ENCODE measurements at regions not wholly inside any gene's neighbourhood (a gene's known extent, or its start where the extent isn't known, plus 50 kb on each side); places are given as distances from the start of the nearest gene placed in this dataset.

DNA sequence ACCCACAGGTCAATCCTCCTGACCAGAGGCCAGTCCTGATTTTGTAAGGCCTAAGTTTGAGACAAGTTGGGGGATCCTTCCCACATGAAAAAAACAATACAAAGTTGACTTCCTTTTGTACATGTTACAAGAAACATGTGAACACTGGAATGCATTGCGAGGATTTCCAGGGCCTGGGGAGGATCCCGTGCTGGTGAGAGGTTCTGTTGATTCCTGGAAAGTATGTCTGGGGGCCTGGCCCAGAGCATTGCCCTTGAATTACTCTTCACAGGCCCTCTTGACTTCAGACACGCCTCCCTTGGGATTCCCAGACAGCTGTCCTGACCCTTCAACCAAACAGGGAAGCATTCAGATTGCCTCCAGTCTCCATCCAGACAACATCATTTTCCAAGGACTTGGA, 234.2 kb upstream of the IRX2 start:
- TF ChIP-seq, protein P1, sequence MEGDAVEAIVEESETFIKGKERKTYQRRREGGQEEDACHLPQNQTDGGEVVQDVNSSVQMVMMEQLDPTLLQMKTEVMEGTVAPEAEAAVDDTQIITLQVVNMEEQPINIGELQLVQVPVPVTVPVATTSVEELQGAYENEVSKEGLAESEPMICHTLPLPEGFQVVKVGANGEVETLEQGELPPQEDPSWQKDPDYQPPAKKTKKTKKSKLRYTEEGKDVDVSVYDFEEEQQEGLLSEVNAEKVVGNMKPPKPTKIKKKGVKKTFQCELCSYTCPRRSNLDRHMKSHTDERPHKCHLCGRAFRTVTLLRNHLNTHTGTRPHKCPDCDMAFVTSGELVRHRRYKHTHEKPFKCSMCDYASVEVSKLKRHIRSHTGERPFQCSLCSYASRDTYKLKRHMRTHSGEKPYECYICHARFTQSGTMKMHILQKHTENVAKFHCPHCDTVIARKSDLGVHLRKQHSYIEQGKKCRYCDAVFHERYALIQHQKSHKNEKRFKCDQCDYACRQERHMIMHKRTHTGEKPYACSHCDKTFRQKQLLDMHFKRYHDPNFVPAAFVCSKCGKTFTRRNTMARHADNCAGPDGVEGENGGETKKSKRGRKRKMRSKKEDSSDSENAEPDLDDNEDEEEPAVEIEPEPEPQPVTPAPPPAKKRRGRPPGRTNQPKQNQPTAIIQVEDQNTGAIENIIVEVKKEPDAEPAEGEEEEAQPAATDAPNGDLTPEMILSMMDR (IDR thresholded peaks at IDR 0.05): no peak
- H3K9me3 ChIP-seq: no peaks in the 10 kb centered on the region
- H3K36me3 ChIP-seq: no peaks in the 10 kb centered on the region
- DNase-seq (ENCODE audit: low spot score) (no peak), ATAC-seq (ENCODE audit: insufficient number of reproducible peaks, low FRiP score, low read depth) (no peak)
- no peaks in the 10 kb centered on the region for H3K27me3 ChIP-seq (replicated peaks; ENCODE audit: insufficient read depth)
- no peaks in the 10 kb centered on the region for H3K4me1 ChIP-seq (ENCODE audit: control insufficient read depth in 1 of 2, low read depth in 2 of 2)
- no peak overlapping the region for H3K4me3 ChIP-seq
- H3K27ac ChIP-seq: no peak overlapping the region

DNA sequence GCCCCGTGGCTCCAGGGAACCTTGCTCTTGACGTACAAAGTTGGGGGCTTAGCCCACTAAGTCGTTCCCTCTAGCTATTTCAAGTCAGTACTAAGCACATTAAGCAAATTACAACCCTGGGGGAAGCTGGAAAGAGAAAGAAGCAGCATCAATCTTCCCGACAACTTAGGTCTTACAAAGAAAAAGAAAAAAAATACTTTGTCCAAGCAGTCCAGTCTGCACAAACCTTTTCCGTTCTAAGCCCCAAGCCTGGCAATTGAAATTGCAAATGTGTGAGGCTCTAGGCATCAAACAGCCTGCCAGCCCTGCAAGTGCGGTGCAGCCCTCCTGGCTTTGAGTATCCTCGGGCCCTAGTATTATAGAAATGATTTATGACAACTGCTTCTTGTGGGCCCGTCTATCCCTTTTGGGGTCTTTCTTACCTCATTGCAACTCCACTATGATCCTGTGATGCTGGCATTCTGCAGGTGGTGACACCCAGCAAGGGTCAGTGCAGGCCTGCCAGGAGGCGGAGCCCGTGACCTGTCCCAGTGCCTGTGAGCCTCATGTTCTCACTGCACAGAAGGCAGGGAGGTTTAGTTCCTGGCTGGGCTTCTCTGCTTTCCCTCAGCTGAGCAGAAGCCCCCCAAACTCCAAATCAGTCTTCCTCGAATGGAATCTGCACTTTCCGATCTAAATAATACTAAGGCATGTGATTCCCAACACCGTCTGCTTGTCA, 232.3 kb upstream of the IRX2 start:
- H3K4me1 ChIP-seq (ENCODE audit: control insufficient read depth in 1 of 2, low read depth in 2 of 2): no peaks in the 10 kb centered on the region
- no peaks in the 10 kb centered on the region for H3K9me3 ChIP-seq
- no peak for ATAC-seq (ENCODE audit: insufficient number of reproducible peaks, low FRiP score, low read depth)
- no peak for DNase-seq (ENCODE audit: low spot score)
- TF ChIP-seq, protein P1 (IDR thresholded peaks at IDR 0.05): no peak
- no peak overlapping the region for H3K27ac ChIP-seq
- H3K4me3 ChIP-seq: no peak overlapping the region
- H3K36me3 ChIP-seq: no peaks in the 10 kb centered on the region
- H3K27me3 ChIP-seq (replicated peaks; ENCODE audit: insufficient read depth): no peaks in the 10 kb centered on the region

DNA sequence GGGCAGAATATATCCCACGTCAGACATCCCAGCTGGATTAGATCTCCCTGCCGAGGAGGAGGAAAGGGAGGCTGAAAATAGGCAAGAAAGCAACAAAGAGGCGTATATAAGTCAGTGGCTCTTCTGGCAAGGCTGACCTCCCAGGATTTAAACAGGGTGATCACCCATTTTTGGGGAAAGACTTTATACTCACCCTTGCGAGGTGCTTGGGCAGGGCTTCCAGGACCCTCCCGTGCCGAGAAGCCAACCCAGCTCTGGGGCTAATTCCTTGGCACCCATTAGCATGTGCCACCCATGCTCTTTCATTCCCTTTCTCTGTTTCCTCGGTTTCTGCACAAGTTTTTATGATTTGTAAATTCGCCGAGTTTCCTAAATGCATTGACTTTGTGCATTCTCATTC, 230.2 kb upstream of the IRX2 start:
- no peak overlapping the region for H3K4me3 ChIP-seq
- H3K27me3 ChIP-seq (replicated peaks; ENCODE audit: insufficient read depth): no peaks in the 10 kb centered on the region
- H3K9me3 ChIP-seq: no peaks in the 10 kb centered on the region
- no peaks in the 10 kb centered on the region for H3K36me3 ChIP-seq
- no peak for ATAC-seq (ENCODE audit: insufficient number of reproducible peaks, low FRiP score, low read depth)
- no peak for DNase-seq (ENCODE audit: low spot score)
- TF ChIP-seq, protein P1 (IDR thresholded peaks at IDR 0.05): no peak
- no peak overlapping the region for H3K27ac ChIP-seq
- H3K4me1 ChIP-seq (ENCODE audit: control insufficient read depth in 1 of 2, low read depth in 2 of 2): no peaks in the 10 kb centered on the region

DNA sequence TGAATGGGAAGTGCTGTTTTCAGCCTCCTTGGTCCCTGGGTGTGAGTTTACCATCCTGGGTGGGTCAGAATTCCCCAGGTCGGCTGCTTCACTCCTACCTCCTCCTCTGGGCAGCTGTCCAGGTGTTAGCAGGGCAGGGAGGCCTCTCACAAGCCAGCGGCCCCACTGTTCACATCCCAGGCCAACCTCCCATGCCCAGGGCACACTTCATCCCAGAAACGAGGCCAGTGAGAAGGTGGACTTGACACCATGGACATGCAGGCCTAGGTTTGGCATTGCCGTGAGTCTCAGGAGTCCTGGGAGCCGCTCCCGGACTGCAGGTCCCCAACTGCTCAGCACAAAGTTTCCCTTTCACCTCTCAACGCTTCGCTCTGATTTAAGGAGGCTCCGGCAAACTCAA, 229.6 kb upstream of the IRX2 start:
- H3K36me3 ChIP-seq: no peaks in the 10 kb centered on the region
- H3K9me3 ChIP-seq: no peaks in the 10 kb centered on the region
- DNase-seq (ENCODE audit: low spot score): no peak
- H3K27ac ChIP-seq: no peak overlapping the region
- H3K4me3 ChIP-seq: no peak overlapping the region
- H3K27me3 ChIP-seq (replicated peaks; ENCODE audit: insufficient read depth): no peaks in the 10 kb centered on the region
- TF ChIP-seq, protein P1 (IDR thresholded peaks at IDR 0.05): no peak
- ATAC-seq (ENCODE audit: insufficient number of reproducible peaks, low FRiP score, low read depth): no peak
- no peaks in the 10 kb centered on the region for H3K4me1 ChIP-seq (ENCODE audit: control insufficient read depth in 1 of 2, low read depth in 2 of 2)

DNA sequence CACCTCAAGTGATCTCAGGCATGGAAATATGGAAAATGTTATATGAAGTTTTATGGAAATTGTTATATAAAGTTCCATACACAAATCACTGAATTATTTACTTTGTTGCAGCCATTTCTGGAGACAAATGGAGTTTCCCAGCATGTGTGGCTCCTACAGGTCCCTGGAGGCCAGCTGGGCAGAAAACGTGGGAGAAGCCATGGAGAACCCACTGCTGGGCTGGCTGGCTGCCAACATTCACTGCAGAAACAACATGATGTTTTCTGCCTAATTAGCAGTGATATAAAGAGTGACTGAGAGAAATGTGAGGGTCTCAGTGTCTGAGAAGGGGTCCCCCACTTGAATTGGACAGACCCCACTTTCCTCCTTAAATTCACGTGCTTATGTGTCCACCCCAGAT, 208.8 kb upstream of the IRX2 start:
- Histone ChIP-seq H3K27ac (no peak overlapping the region), H3K9me3 (no peaks in the 10 kb centered on the region), H3K4me3 (no peak overlapping the region), H3K4me1 (ENCODE audit: control insufficient read depth in 1 of 2, low read depth in 2 of 2) (no peaks in the 10 kb centered on the region), H3K36me3 (no peaks in the 10 kb centered on the region), H3K27me3 (replicated peaks; ENCODE audit: insufficient read depth) (no peaks in the 10 kb centered on the region)
- TF ChIP-seq, protein P1 (IDR thresholded peaks at IDR 0.05): no peak
- ATAC-seq (ENCODE audit: insufficient number of reproducible peaks, low FRiP score, low read depth): no peak
- DNase-seq (ENCODE audit: low spot score): no peak
